ENCODE measurements at regions not wholly inside any gene's neighbourhood (a gene's known extent, or its start where the extent isn't known, plus 50 kb on each side); places are given as distances from the start of the nearest gene placed in this dataset.

GRCh38 chr9:118108971-118109370 lies 404.8 kb downstream of the TLR4 start:
- DNase-seq (no peak), ATAC-seq (ENCODE audit: low read depth in 2 of 2) (no peak)
- no peaks in the 10 kb centered on the region for H3K4me1 ChIP-seq (ENCODE audit: control insufficient read depth, insufficient read depth, low read length, poor library complexity, severe bottlenecking)
- H3K36me3 ChIP-seq (ENCODE audit: control insufficient read depth, insufficient read depth, low read length): no peaks in the 10 kb centered on the region
- H3K4me3 ChIP-seq (ENCODE audit: low read depth, low read length): no peak overlapping the region
- Mint-ChIP-seq H3K4me1 (no peaks in the 10 kb centered on the region), H3K27ac (no peak overlapping the region), H3K36me3 (no peaks in the 10 kb centered on the region), H3K4me3 (no peak overlapping the region), H3K9me3 (peaks cover 0 to 13% (median 3%) of the 10 kb centered on the region in 7 donors), H3K27me3 (no peaks in the 10 kb centered on the region)
- H3K27ac ChIP-seq (ENCODE audit: insufficient read depth, low read length, poor library complexity, severe bottlenecking): no peak overlapping the region
- H3K9me3 ChIP-seq (ENCODE audit: control insufficient read depth in 2 of 2, low read length in 2 of 2): no peaks in the 10 kb centered on the region
- H3K27me3 ChIP-seq (ENCODE audit: control insufficient read depth, insufficient read depth, low read length): no peaks in the 10 kb centered on the region

- Mint-ChIP-seq H3K4me1 (no peaks in the 10 kb centered on the region), H3K4me3 (no peak overlapping the region), H3K9me3 (peaks cover 0 to 13% (median 3%) of the 10 kb centered on the region in 7 donors), H3K27ac (no peak overlapping the region), H3K27me3 (no peaks in the 10 kb centered on the region), H3K36me3 (no peaks in the 10 kb centered on the region)
- Histone ChIP-seq H3K36me3 (ENCODE audit: control insufficient read depth, insufficient read depth, low read length) (no peaks in the 10 kb centered on the region), H3K9me3 (ENCODE audit: control insufficient read depth in 2 of 2, low read length in 2 of 2) (no peaks in the 10 kb centered on the region), H3K4me1 (ENCODE audit: control insufficient read depth, insufficient read depth, low read length, poor library complexity, severe bottlenecking) (no peaks in the 10 kb centered on the region), H3K27ac (ENCODE audit: insufficient read depth, low read length, poor library complexity, severe bottlenecking) (no peak overlapping the region), H3K4me3 (ENCODE audit: low read depth, low read length) (no peak overlapping the region), H3K27me3 (ENCODE audit: control insufficient read depth, insufficient read depth, low read length) (no peaks in the 10 kb centered on the region)
- no peak for ATAC-seq (ENCODE audit: low read depth in 2 of 2)
- no peak for DNase-seq
Observed at GRCh38 chr9:118109542-118109941, 405.3 kb downstream of the TLR4 start.

GRCh38 chr9:118121361-118121760 lies 417.2 kb downstream of the TLR4 start:
- H3K4me1 ChIP-seq (ENCODE audit: control insufficient read depth, insufficient read depth, low read length, poor library complexity, severe bottlenecking): no peaks in the 10 kb centered on the region
- Mint-ChIP-seq H3K27ac (no peak overlapping the region), H3K4me1 (no peaks in the 10 kb centered on the region), H3K4me3 (no peak overlapping the region), H3K9me3 (peaks cover 0 to 6% (median 2%) of the 10 kb centered on the region in 7 donors), H3K27me3 (no peaks in the 10 kb centered on the region), H3K36me3 (no peaks in the 10 kb centered on the region)
- H3K27me3 ChIP-seq (ENCODE audit: control insufficient read depth, insufficient read depth, low read length): no peaks in the 10 kb centered on the region
- no peaks in the 10 kb centered on the region for H3K36me3 ChIP-seq (ENCODE audit: control insufficient read depth, insufficient read depth, low read length)
- no peak overlapping the region for H3K4me3 ChIP-seq (ENCODE audit: low read depth, low read length)
- no peak overlapping the region for H3K27ac ChIP-seq (ENCODE audit: insufficient read depth, low read length, poor library complexity, severe bottlenecking)
- H3K9me3 ChIP-seq (ENCODE audit: control insufficient read depth in 2 of 2, low read length in 2 of 2): no peaks in the 10 kb centered on the region
- no peak for DNase-seq
- no peak for ATAC-seq (ENCODE audit: low read depth in 2 of 2)

- DNase-seq: no peak
- Histone ChIP-seq H3K27me3 (ENCODE audit: control insufficient read depth, insufficient read depth, low read length) (no peaks in the 10 kb centered on the region), H3K9me3 (ENCODE audit: control insufficient read depth in 2 of 2, low read length in 2 of 2) (peaks cover 0 to 16% of the 10 kb centered on the region in 2 experiments), H3K4me3 (ENCODE audit: low read depth, low read length) (no peak overlapping the region), H3K36me3 (ENCODE audit: control insufficient read depth, insufficient read depth, low read length) (no peaks in the 10 kb centered on the region), H3K27ac (ENCODE audit: insufficient read depth, low read length, poor library complexity, severe bottlenecking) (no peak overlapping the region), H3K4me1 (ENCODE audit: control insufficient read depth, insufficient read depth, low read length, poor library complexity, severe bottlenecking) (no peaks in the 10 kb centered on the region)
- Mint-ChIP-seq H3K27ac (no peak overlapping the region), H3K27me3 (no peaks in the 10 kb centered on the region), H3K4me3 (no peak overlapping the region), H3K4me1 (no peaks in the 10 kb centered on the region), H3K9me3 (peaks cover 1 to 25% (median 7%) of the 10 kb centered on the region in 7 donors), H3K36me3 (no peaks in the 10 kb centered on the region)
- ATAC-seq (ENCODE audit: low read depth in 2 of 2): no peak
Observed at GRCh38 chr9:118128313-118128712, 424.1 kb downstream of the TLR4 start.

- peaks cover 1 to 32% (median 9%) of the 10 kb centered on the region in 7 donors for H3K9me3 Mint-ChIP-seq
- Histone ChIP-seq H3K36me3 (ENCODE audit: control insufficient read depth, insufficient read depth, low read length) (no peaks in the 10 kb centered on the region), H3K4me1 (ENCODE audit: control insufficient read depth, insufficient read depth, low read length, poor library complexity, severe bottlenecking) (no peaks in the 10 kb centered on the region), H3K4me3 (ENCODE audit: low read depth, low read length) (no peak overlapping the region), H3K27ac (ENCODE audit: insufficient read depth, low read length, poor library complexity, severe bottlenecking) (no peak overlapping the region), H3K9me3 (ENCODE audit: control insufficient read depth in 2 of 2, low read length in 2 of 2) (peaks cover 0 to 16% of the 10 kb centered on the region in 2 experiments), H3K27me3 (ENCODE audit: control insufficient read depth, insufficient read depth, low read length) (no peaks in the 10 kb centered on the region)
- no peaks in the 10 kb centered on the region for H3K27me3 Mint-ChIP-seq
- no peaks in the 10 kb centered on the region for H3K36me3 Mint-ChIP-seq
- no peak for ATAC-seq (ENCODE audit: low read depth in 2 of 2)
- DNase-seq: no peak
- H3K27ac Mint-ChIP-seq: no peak overlapping the region
- no peaks in the 10 kb centered on the region for H3K4me1 Mint-ChIP-seq
- H3K4me3 Mint-ChIP-seq: no peak overlapping the region
Observed at GRCh38 chr9:118129541-118129940, 425.3 kb downstream of the TLR4 start.

GRCh38 chr9:118148990-118149389 lies 444.8 kb downstream of the TLR4 start:
- no peak overlapping the region for H3K4me3 ChIP-seq (ENCODE audit: low read depth, low read length)
- DNase-seq (no peak), ATAC-seq (ENCODE audit: low read depth in 2 of 2) (no peak)
- no peak overlapping the region for H3K27ac ChIP-seq (ENCODE audit: insufficient read depth, low read length, poor library complexity, severe bottlenecking)
- Mint-ChIP-seq H3K9me3 (peaks cover under 1 to 12% (median 4%) of the 10 kb centered on the region in 7 donors), H3K4me3 (no peak overlapping the region), H3K4me1 (no peaks in the 10 kb centered on the region), H3K36me3 (no peaks in the 10 kb centered on the region), H3K27me3 (no peaks in the 10 kb centered on the region), H3K27ac (no peak overlapping the region)
- H3K27me3 ChIP-seq (ENCODE audit: control insufficient read depth, insufficient read depth, low read length): no peaks in the 10 kb centered on the region
- no peaks in the 10 kb centered on the region for H3K4me1 ChIP-seq (ENCODE audit: control insufficient read depth, insufficient read depth, low read length, poor library complexity, severe bottlenecking)
- H3K9me3 ChIP-seq (ENCODE audit: control insufficient read depth in 2 of 2, low read length in 2 of 2): peaks cover 0 to 4% of the 10 kb centered on the region in 2 experiments
- no peaks in the 10 kb centered on the region for H3K36me3 ChIP-seq (ENCODE audit: control insufficient read depth, insufficient read depth, low read length)

GRCh38 chr9:118156846-118157245 lies 452.6 kb downstream of the TLR4 start:
- H3K9me3 ChIP-seq (ENCODE audit: control insufficient read depth in 2 of 2, low read length in 2 of 2): peaks cover 0 to 4% of the 10 kb centered on the region in 2 experiments
- Mint-ChIP-seq H3K27ac (no peak overlapping the region), H3K36me3 (no peaks in the 10 kb centered on the region), H3K4me1 (no peaks in the 10 kb centered on the region), H3K27me3 (no peaks in the 10 kb centered on the region), H3K9me3 (peaks cover 2 to 16% (median 6%) of the 10 kb centered on the region in 7 donors), H3K4me3 (no peak overlapping the region)
- H3K4me3 ChIP-seq (ENCODE audit: low read depth, low read length): no peak overlapping the region
- no peaks in the 10 kb centered on the region for H3K27me3 ChIP-seq (ENCODE audit: control insufficient read depth, insufficient read depth, low read length)
- H3K36me3 ChIP-seq (ENCODE audit: control insufficient read depth, insufficient read depth, low read length): no peaks in the 10 kb centered on the region
- DNase-seq (no peak), ATAC-seq (ENCODE audit: low read depth in 2 of 2) (no peak)
- no peaks in the 10 kb centered on the region for H3K4me1 ChIP-seq (ENCODE audit: control insufficient read depth, insufficient read depth, low read length, poor library complexity, severe bottlenecking)
- H3K27ac ChIP-seq (ENCODE audit: insufficient read depth, low read length, poor library complexity, severe bottlenecking): no peak overlapping the region

GRCh38 chr9:118162716-118163115 lies 458.5 kb downstream of the TLR4 start:
- H3K27me3 ChIP-seq (ENCODE audit: control insufficient read depth, insufficient read depth, low read length): no peaks in the 10 kb centered on the region

More at GRCh38 chr9:118162716-118163115, 458.5 kb downstream of the TLR4 start:
- Histone ChIP-seq H3K4me3 (ENCODE audit: low read depth, low read length) (no peak overlapping the region), H3K9me3 (ENCODE audit: control insufficient read depth in 2 of 2, low read length in 2 of 2) (no peaks in the 10 kb centered on the region), H3K4me1 (ENCODE audit: control insufficient read depth, insufficient read depth, low read length, poor library complexity, severe bottlenecking) (no peaks in the 10 kb centered on the region), H3K36me3 (ENCODE audit: control insufficient read depth, insufficient read depth, low read length) (no peaks in the 10 kb centered on the region), H3K27ac (ENCODE audit: insufficient read depth, low read length, poor library complexity, severe bottlenecking) (no peak overlapping the region)
- H3K27ac Mint-ChIP-seq: no peak overlapping the region
- peaks cover 0 to 10% (median 7%) of the 10 kb centered on the region in 7 donors for H3K9me3 Mint-ChIP-seq
- H3K36me3 Mint-ChIP-seq: no peaks in the 10 kb centered on the region
- ATAC-seq (ENCODE audit: low read depth in 2 of 2): no peak
- H3K4me3 Mint-ChIP-seq: no peak overlapping the region
- H3K4me1 Mint-ChIP-seq: no peaks in the 10 kb centered on the region
- no peaks in the 10 kb centered on the region for H3K27me3 Mint-ChIP-seq
- DNase-seq: no peak
